ENCODE measurements at regions not wholly inside any gene's neighbourhood (a gene's known extent, or its start where the extent isn't known, plus 50 kb on each side); places are given as distances from the start of the nearest gene placed in this dataset.

- Histone ChIP-seq H3K27ac (ENCODE audit: low read depth, low read length, poor library complexity, severe bottlenecking) (no peak overlapping the region), H2AFZ (ENCODE audit: low read length) (peak overlapping the region; percentile 4; the same call in 1 of the 2 replicates), H3K4me1 (ENCODE audit: insufficient read depth, low read length, poor library complexity, severe bottlenecking) (peaks cover 67% of the 10 kb centered on the region), H3K4me2 (ENCODE audit: low read length) (no peak overlapping the region), H3K79me2 (ENCODE audit: insufficient read depth, low read depth, low read length) (no peaks in the 10 kb centered on the region), H3K36me3 (ENCODE audit: insufficient read depth, low read length) (no peaks in the 10 kb centered on the region), H4K20me1 (ENCODE audit: insufficient read depth, low read length) (no peaks in the 10 kb centered on the region), H3K9me3 (ENCODE audit: low read length) (no peaks in the 10 kb centered on the region; the same call in 1 of the 2 replicates), H3K9me2 (ENCODE audit: insufficient read depth, low read length) (no peaks in the 10 kb centered on the region), H3K4me3 (ENCODE audit: low read depth, low read length, poor library complexity, severe bottlenecking) (no peak overlapping the region)
- POLR2A ChIA-PET, result interaction anchor here (0.6 to 2.2 kb wide), 5 partner anchors 10 to 104 kb away, joined by 3 to 11 read pairs (median 4); no protein-coding TSS in a partner anchor
- DNase-seq (ENCODE audit: low spot score), result no peak
- intact Hi-C loops (cut with micrococcal nuclease; ENCODE audit: unreplicated experiment), result loop anchor here (5.0 kb wide), 3 partner anchors 108 to 448 kb away; partner anchors contain the start of gene DCBLD2
- TF ChIP-seq EZH2phosphoT487 (IDR thresholded peaks at IDR 0.05; ENCODE audit: borderline replicate concordance, low read depth, low read length) (no peak), CTCF (conservative IDR thresholded peaks at IDR 0.05; ENCODE audit: low read length) (no peak)
- CTCF ChIA-PET (ENCODE audit: unreplicated experiment), result no interaction called here
- no TSS peak for BruUV-seq (replicated peaks)
Observed at GRCh38 chr3:99009851-99010250, 108.4 kb upstream of the DCBLD2 start.

- no peaks in the 10 kb centered on the region; the same call in 1 of the 2 replicates for H3K36me3 ChIP-seq (ENCODE audit: insufficient read depth, low read length)
- H4K20me1 ChIP-seq (ENCODE audit: insufficient read depth, low read length), result no peaks in the 10 kb centered on the region
- no peaks in the 10 kb centered on the region; the same call in 1 of the 2 replicates for H3K9me3 ChIP-seq (ENCODE audit: low read length)
- H3K27ac ChIP-seq (ENCODE audit: low read depth, low read length, poor library complexity, severe bottlenecking), result no peak overlapping the region
- TF ChIP-seq EZH2phosphoT487 (IDR thresholded peaks at IDR 0.05; ENCODE audit: borderline replicate concordance, low read depth, low read length) (no peak), CTCF (conservative IDR thresholded peaks at IDR 0.05; ENCODE audit: low read length) (no peak)
- no peak for DNase-seq (ENCODE audit: low spot score)
- H3K79me2 ChIP-seq (ENCODE audit: insufficient read depth, low read depth, low read length), result no peaks in the 10 kb centered on the region
- H3K9me2 ChIP-seq (ENCODE audit: insufficient read depth, low read length), result no peaks in the 10 kb centered on the region
- no peak overlapping the region for H3K4me2 ChIP-seq (ENCODE audit: low read length)
- no peak overlapping the region for H3K4me3 ChIP-seq (ENCODE audit: low read depth, low read length, poor library complexity, severe bottlenecking)
- H2AFZ ChIP-seq (ENCODE audit: low read length), result no peak overlapping the region
- intact Hi-C loops (cut with micrococcal nuclease; ENCODE audit: unreplicated experiment), result no loop called here
- ChIA-PET POLR2A (interaction anchor here (0.8 to 1.8 kb wide), 5 partner anchors 10 to 248 kb away, joined by 3 to 8 read pairs (median 3); no protein-coding TSS in a partner anchor), CTCF (ENCODE audit: unreplicated experiment) (interaction anchor here (0.6 kb wide), 1 partner anchor 15 kb away, joined by 3 read pairs; no protein-coding TSS in a partner anchor)
- BruUV-seq (replicated peaks), result no TSS peak
- H3K4me1 ChIP-seq (ENCODE audit: insufficient read depth, low read length, poor library complexity, severe bottlenecking), result peaks cover 40% of the 10 kb centered on the region
Observed at GRCh38 chr3:99006686-99007085, 105.2 kb upstream of the DCBLD2 start.

- no peaks in the 10 kb centered on the region; the same call in 1 of the 2 replicates for H3K9me2 ChIP-seq (ENCODE audit: insufficient read depth, low read length)
- BruUV-seq (replicated peaks), result no TSS peak
- CTCF ChIA-PET (ENCODE audit: unreplicated experiment), result interaction anchor here (1.3 kb wide), 1 partner anchor 20 kb away, joined by 3 read pairs; no protein-coding TSS in a partner anchor
Observed at GRCh38 chr3:98999675-99000074, 98.2 kb upstream of the DCBLD2 start.

More at GRCh38 chr3:98999675-99000074, 98.2 kb upstream of the DCBLD2 start:
- intact Hi-C loops (cut with micrococcal nuclease; ENCODE audit: unreplicated experiment), result no loop called here
- peaks cover 8% of the 10 kb centered on the region; the same call in 1 of the 2 replicates for H3K36me3 ChIP-seq (ENCODE audit: insufficient read depth, low read length)
- H3K79me2 ChIP-seq (ENCODE audit: insufficient read depth, low read depth, low read length), result no peaks in the 10 kb centered on the region
- POLR2A ChIA-PET, result interaction anchor here (0.7 to 1.9 kb wide), 3 partner anchors 11 to 98 kb away, joined by 4 to 11 read pairs (median 4); no protein-coding TSS in a partner anchor
- H3K27ac ChIP-seq (ENCODE audit: low read depth, low read length, poor library complexity, severe bottlenecking), result peak overlapping the region; percentile 1
- peak overlapping the region; percentile 31 for H3K4me3 ChIP-seq (ENCODE audit: low read depth, low read length, poor library complexity, severe bottlenecking)
- H3K4me2 ChIP-seq (ENCODE audit: low read length), result peak overlapping the region; percentile 54
- H3K9me3 ChIP-seq (ENCODE audit: low read length), result peaks cover 27% of the 10 kb centered on the region; the same call in 1 of the 2 replicates
- H3K4me1 ChIP-seq (ENCODE audit: insufficient read depth, low read length, poor library complexity, severe bottlenecking), result peaks cover 33% of the 10 kb centered on the region
- H2AFZ ChIP-seq (ENCODE audit: low read length), result peak overlapping the region; percentile 92
- TF ChIP-seq CTCF (conservative IDR thresholded peaks at IDR 0.05; ENCODE audit: low read length) (no peak), EZH2phosphoT487 (IDR thresholded peaks at IDR 0.05; ENCODE audit: borderline replicate concordance, low read depth, low read length) (no peak)
- H4K20me1 ChIP-seq (ENCODE audit: insufficient read depth, low read length), result no peaks in the 10 kb centered on the region
- DNase-seq (ENCODE audit: low spot score), result peak; percentile 10
